Frontal cortex (tissue), 3 donors: ENCODE measurements at regions not wholly inside any gene's neighbourhood (a gene's known extent, or its start where the extent isn't known, plus 50 kb on each side); places are given as distances from the start of the nearest gene placed in this dataset.

Experiments
- DNase-seq, 2 donors: peaks; one replicate each; pipeline ENCODE4 v3.0.0; 2012; ENCODE audit warnings: low spot score in 2 of 2
- FAIRE-seq: peaks from 2 replicates; lab custom pipeline; 2012; peaks lifted over from hg19 to GRCh38; lab: Jason Lieb, UNC
- donor health status: control.
- donor health status: control.
- donor health status: control.

DNA sequence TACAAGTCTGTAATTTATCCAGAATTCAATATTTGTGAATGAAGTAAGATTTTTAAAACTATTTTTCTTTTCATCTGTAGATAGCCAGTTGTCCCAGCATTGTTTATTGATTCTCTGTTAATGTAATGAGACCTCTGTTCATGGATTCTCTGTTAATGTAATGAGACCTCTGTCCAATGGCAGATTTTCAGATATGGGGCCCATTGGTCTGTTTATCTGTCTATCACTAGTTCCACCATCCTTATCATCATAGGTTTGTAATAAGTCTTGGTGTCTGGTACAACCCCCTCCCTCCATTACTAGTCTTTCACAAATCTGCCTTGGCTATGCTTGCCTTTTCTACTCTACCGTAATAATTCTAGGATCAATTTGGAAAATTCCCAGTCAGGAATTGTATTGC lies 276.6 kb downstream of the ARHGAP12 start:
- no peak for FAIRE-seq
- DNase-seq = no peak

DNA sequence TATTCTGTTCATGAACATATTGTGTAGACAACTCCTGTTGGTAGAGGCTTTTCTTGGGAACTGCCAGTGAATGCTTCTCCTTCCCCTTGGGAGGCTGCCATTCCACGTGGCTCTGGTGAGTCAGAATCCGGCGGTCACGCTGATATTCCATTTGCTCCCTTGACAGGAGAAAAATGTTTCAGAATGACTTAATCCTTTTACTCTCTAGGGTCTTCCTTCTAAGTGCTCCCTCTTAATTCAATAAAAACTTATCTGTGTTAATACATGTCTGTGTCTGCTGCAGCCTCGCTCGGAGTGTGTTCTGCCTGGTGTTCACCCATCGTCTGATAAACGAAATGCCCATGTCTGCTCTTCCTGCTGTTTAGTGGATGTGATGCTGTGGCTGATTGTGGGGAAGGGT lies 278.6 kb downstream of the ARHGAP12 start:
- DNase-seq (peak in 1 of 2 donors; percentile 27), FAIRE-seq (no peak)

DNA sequence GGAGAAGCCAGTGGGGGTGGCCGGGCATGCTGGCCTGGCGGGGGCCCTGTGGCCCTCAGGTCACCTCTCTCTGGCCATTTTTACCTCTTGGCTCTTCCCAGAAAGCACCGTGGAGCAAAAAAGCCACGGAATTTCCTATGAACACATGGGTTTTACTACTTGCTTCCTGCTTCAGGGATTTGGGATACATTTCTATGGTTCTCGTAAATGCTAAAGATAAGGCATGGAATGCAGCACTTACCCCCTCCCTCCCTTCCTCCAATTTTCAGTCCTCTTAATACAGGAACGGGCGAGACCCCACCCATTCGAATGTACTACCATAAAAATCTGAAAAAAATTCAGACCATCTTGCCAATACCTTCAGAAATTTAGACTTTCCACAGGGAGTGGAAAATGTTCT lies 279.7 kb downstream of the ARHGAP12 start:
- DNase-seq = no peak
- FAIRE-seq = no peak

DNA sequence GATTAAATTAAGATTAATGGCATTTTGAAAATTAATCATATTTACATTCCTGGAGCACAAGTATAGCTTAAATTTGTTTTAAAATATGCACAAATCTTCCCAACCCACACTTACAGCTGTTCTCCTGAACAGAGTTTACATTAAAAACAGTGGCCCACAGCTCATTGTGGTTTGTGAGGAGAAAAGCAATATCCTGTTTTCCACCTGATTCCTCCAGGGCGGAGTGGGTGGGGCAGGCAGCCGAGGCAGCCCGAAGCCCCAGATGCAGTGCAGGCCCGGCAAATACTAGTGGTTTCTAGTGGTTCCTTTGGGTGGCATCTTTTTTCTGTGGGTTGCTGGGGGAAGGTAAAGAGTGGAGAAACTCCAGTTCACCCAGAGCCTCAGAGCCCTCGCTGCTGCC lies 280.8 kb downstream of the ARHGAP12 start:
- no peak for FAIRE-seq
- DNase-seq = no peak

DNA sequence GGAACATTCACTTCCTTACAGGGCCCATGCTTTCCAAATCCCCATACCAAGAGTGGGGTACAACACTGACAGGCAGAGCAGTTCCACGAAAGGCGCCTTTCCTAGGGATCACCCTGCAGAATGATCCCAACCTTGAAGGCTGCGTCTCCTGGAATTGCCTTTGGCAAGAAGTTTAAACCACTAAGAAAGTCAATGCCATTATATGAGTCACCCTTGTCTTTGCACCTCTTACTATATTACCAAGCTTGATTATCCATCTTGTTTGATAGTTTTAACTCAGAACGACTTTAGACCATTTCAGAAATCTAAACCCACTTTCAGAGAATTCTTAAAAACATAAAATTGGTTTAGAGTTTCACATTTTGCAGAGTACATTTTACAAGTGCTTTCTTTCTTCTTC lies 282.1 kb downstream of the ARHGAP12 start:
- DNase-seq (no peak), FAIRE-seq (no peak)

DNA sequence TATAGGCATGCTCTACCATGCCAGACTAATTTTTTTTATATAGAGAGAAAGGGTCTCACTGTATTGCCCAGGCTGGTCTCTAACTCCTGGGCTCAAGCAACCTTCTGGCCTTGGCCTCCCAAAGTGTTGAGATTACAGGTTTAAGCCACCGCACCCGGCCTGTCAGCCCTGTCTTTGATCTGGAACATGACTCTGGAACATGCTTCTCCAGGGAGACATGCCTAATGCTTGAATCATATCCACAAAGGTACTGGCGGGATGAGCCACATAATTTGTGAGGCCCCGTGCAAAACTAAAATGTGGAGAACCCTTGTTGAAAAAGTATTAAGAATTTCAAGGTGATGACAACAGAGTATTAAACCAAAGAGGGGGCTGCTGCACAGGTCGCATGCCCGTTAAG lies 282.8 kb downstream of the ARHGAP12 start:
- no peak for FAIRE-seq
- no peak for DNase-seq

DNA sequence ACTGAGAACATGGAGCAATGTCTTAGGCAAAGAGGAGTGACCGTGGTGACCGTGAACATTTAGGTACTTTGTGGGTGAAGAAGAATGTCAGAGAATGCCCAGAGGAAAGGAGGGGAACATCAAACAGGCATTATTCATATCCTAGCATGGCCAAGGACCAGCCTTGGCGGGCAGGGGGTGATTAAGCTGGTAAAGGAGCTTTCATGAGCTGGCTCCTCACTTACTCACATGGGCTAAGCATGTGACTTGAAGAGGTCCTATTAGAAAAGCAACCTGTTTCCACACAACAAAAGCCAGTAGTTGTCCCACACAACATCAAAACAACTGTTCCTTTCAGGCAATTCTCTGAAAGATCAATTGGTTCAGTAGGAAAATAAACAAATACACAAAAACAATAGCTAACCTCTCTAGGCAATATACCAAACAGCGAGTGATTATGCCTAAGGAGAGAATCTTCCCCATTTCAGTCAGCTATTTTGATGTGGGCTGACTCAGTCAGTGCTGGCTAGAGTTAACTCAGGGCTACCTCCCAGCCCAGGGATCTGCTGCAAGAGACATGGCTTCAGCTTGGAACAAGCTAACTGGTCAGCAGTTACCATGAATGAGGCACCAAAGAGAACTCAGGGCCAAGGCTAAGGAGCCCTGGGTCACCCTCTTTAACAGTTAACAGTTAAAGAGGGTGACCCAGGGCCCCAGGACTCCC lies 283.5 kb downstream of the ARHGAP12 start:
- DNase-seq (no peak), FAIRE-seq (no peak)

DNA sequence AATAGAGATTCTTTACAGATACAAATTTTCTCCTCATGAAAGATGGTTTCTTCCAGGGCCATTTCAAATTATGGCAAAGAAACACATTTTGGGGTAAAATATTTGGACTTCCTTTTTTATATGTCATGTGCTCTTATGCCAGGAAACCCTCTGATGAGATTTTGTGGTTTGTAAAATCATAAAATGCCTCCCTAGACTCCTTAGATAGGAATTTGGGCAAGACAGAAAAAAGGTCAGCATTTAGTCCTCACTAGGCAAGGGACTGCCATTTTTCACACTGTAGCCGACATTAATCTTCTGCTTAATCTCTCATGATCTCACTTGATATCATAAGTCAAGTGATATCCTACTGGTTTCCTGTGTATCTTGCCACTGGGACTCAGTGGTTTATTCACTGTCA lies 286.4 kb downstream of the ARHGAP12 start:
- DNase-seq = no peak

DNA sequence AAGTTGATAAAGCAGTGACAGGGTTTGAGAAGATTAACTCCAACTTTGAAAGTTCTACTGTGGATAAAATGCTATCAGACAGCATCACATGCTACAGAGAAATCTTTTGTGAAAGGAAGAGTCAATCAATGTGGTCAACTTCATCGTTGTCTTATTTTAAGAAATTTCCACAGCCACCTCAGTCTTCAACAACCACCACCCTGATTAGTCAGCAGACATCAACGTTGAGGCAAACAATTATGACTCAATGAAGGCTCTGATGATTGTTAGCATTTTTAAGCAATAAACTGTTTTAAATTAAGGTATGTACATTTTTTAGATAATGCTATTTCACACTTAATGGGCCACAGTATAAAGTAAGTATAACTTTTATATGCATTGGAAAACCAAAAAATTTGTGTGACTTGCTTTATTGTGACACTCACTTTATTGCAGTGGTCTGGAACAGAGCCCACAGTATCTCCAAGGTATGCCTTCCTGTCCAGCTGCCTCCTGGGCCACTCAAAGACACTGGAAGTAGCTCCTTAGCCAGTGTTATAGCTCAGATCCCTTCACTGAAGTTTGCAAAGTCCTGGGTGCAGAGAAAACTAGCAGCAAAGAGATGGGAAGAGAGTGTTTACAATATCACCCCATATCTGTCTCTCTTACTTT lies 293.1 kb downstream of the ARHGAP12 start:
- DNase-seq (no peak), FAIRE-seq (no peak)

More for the DNA sequence above, 286.4 kb downstream of the ARHGAP12 start:
- no peak for FAIRE-seq

DNA sequence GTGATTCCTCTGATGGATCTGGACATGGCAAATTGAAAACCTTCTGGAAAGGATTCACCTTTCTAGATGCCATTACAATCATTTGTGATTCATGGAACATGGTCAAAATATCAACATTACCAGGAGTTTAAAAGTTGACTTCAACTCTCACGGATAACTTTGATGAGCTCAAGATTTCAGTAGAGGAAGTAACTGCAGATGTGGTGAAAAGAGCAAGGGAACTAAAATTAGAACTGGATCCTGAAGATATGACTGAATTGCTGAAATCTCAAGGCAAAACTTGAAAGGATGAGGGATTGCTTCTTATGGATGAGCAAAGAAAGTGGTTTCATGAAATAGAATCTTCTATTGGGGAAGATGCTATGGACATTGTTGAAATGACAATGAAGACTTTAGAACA lies 293.6 kb downstream of the ARHGAP12 start:
- FAIRE-seq (no peak), DNase-seq (no peak)

DNA sequence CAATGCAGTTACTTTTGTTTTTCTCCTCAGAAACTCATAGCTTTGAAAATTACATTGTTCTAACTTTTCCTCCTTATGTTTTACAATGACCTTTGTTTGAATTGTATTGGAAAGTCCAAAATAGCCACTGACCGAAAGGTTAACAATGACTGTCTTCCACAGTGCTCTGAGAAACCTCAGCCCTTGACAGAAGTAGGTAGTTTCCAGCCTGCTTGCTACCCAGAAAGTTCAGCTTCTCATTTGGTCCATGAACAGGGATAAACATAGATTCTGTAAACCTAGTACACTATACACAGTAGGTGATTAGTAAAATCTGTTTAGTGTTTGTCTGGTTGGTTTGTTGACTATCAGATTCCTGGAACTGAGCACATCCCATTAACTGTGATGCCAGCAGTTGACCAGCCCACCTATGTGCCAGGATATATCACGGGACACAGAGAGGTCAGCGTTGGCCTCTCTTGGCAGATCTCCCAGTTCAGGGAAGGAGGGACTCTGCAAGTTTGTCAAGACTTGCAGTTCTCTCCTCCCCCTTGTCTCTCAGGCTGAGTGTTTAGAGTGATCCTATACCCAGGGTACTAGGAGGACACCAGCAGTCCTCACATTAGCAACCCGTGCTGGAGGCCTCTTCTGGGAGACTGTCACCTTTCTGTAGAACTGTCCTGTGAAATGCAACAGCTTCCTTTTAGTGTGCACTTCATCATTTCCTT lies 297.6 kb downstream of the ARHGAP12 start:
- FAIRE-seq = no peak
- no peak for DNase-seq

DNA sequence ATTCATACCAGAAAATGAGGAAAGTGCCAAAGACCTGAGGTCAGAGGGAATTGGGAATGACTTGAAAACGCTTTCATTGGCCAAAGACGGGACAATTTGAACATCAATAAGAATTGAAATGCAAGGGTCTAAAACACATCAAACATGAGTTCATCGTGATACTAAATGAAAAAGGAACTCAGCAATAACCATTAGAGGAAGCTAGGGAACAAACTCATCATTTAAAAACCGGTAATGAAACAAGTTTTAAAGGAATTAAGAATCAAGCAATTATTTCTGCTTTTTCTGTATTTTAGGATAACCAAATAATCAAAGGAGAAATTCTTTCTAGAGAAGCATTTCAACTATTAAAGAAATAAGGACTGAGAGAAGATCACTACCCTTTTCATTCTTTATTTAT lies 303.1 kb downstream of the ARHGAP12 start:
- FAIRE-seq = no peak
- no peak for DNase-seq

DNA sequence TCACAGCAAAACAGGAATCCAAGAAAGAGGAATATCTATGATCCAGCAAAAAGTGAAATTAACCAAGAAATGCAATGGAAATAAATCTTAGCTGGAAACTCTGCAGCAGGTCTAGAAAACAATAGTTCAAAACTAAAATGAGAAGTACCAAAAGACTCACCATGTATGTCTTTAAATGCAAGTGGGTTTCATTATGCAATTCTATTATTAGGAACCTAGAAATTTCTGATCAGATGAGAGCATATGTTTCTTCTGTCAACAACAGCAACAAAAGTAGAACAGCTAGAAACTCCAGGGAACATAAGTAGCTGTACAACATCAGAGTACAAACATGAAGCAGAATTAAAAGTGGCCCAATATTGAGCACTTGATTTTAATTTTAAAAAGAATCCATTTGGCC lies 304.0 kb downstream of the ARHGAP12 start:
- FAIRE-seq = no peak
- DNase-seq = no peak

DNA sequence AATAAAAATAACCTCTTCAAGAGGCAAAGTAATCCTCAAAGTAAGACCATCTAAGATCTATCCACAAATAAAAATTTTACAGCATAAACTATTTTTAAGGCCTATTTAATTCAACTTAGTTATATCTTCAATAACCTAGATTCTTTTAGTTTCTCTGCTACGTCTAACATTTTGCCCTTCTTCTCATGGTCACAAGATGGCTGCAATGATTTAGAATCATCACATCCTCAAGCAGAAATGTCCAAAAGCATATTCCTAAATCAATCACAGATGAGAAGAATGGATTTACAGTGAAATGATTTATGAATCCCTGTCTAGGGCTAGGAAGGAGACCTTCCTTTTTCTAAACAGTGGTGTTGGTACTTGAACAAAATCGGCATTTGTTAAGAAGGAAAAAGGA lies 304.7 kb downstream of the ARHGAP12 start:
- no peak for FAIRE-seq

DNA sequence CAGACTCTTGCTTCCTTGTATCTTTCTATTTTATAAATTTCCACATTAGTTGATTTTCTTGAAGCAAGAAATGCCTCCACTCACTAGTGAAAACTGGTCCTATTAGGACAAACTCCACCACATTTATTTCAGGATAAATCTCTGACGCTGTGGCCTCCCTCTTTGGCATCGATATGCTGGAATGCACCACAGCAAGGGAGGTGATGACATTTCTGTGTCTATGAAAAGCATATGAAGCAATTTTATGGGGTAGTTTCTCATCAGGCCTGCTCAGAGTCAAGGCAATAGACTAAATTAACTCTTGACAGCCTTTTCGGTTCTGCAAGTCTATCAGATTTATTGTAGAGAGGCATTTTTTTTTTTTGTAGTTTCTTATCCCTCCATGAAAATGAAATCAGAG lies 304.4 kb downstream of the ZEB1 start:
- DNase-seq = no peak
- FAIRE-seq = no peak

More for the DNA sequence above, 304.7 kb downstream of the ARHGAP12 start:
- DNase-seq = no peak

DNA sequence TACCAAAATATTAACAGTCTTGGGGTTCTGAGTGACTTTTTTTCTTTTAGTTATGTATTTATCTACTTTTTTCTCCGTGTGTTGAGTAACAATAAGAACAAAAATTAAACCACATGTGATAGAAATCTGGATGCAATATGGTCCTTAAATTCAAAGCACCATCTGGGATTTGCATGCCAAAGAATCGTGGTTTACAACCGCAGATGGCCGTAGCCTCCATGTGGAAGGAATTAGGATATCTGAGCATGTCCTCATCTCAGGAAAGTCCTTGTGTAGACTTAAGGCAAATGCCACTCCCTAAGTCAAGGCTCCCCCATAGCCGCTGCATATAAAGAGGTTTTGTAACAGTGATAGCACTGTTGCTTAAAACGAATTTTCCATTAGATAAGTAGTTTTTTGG lies 304.0 kb downstream of the ZEB1 start:
- no peak for DNase-seq
- no peak for FAIRE-seq

DNA sequence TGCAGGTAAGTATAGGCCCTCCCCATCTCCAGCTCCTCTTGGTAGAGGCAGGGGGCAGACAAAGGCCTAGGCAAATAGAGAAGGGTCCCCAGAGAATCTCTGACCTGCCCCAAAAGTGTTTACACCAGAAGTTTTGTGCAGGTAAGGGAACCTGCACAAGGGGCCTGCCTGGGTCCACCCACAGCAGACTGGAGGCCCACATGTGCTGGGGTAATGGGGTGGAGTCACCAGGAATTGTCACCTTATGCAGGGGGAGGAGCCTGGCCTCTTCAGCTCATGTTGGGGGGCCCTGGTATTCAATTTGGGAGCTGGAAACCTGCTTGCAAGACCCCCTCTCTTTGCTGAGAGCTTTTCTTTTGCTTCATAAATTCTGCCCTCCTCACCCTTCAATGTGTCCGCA lies 302.7 kb downstream of the ZEB1 start:
- FAIRE-seq (no peak), DNase-seq (no peak)

DNA sequence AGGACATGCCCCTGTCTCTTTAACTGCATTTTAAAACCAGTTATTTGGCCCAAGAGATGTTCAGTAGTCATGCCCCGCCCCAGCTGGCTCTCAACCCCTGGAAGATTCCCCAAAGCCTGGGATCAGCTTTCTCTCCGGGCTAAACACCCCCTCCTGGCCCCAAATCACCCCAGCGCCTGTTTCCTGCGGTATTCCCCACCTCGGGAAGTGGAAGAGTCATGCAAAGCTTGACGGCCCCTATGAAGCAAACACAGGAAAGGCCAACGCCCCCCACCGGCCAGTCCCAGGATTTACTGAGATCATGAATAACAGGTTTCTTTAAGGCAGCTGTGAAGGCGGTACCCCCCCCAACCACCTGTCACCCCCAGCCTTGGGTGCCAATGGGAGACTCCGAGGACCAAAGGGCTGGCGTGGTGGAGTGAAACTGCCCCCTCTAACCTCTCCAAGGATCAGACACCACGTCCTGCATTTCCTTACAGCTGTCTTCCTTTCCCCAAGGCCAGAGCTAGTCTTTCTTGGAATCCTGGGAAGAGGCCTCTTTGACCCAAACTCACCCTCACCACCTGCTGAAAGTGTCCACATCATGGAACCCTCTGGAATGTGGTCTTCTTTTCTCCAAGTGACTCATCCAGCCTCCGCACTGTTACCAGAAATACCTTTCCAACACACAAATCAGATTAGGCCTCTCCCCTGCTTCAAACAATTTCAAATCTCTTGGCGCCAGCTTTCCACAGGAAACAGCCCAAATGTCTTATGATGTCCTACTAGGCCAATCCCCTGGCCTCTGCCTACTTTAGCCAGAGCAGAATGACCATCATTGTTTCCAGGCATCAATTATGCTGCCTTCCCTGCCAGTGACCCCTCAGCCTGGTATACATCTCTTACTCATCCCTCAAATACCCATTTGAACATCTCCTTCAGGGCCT lies 301.5 kb downstream of the ZEB1 start:
- no peak for FAIRE-seq
- DNase-seq = no peak

DNA sequence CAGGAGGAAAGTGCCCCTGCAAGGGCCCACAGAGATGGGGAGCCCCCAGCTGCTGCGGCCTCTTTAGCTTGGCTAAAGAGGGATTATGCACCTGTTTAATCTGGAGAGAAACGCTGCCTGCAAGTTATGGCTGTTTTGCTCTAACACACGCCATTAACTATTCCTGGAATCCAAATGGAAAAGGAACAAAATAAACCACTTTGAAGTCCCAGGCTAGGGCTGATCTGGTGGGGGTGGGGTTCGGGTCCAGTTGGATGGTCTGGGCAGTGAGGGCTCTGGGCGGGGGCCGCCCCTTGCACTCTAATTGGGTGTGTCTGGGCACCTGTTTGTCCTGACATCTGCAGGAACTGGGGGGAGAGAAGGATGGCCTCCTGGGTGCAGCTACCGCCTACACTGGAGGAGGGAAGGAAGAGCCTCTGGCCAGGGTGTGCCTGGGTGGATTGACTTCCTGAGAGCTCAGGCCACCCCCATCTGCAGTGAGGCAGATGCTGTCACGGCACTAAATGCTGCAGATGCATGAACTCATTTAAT lies 300.6 kb downstream of the ZEB1 start:
- FAIRE-seq = no peak
- DNase-seq = no peak
